A549 (cell line): ENCODE measurements at regions not wholly inside any gene's neighbourhood (a gene's known extent, or its start where the extent isn't known, plus 50 kb on each side); places are given as distances from the start of the nearest gene placed in this dataset.

Experiments
- CEBPB ChIP-seq, 2 experiments: fragments of >200 bp in 1 of 2; sonication (Bioruptor Twin) in 1 of 2; formaldehyde crosslinking in 1 of 2; IDR thresholded peaks; 2 replicates each; pipeline ENCODE4 v1.6.1; 2012 to 2016
- CHD2 ChIP-seq: fragments of 150-350 bp; IDR thresholded peaks from 2 replicates; pipeline ENCODE4 v1.6.1; 2014; ENCODE audit warnings: low read length; ENCODE audit not compliant: partially characterized antibody
- JUN ChIP-seq, 2 experiments: fragments of >200 bp; sonication (Bioruptor Twin); formaldehyde crosslinking; IDR thresholded peaks; 2 replicates in 1 of 2; 3 replicates in 1 of 2; pipeline ENCODE4 v1.6.1; 2016 to 2017
- PHF8 ChIP-seq: fragments of 200-600 bp; sonication (generic); IDR thresholded peaks from 2 replicates; pipeline ENCODE4 v1.6.1; 2016; ENCODE audit warnings: low read depth, mild to moderate bottlenecking, antibody characterized with exemption, moderate library complexity, borderline replicate concordance
- POLR2A ChIP-seq: IDR thresholded peaks from 2 replicates; pipeline ENCODE4 v1.6.1; 2012; ENCODE audit warnings: mild to moderate bottlenecking, low read length
- RCOR1 ChIP-seq: fragments of 150-350 bp; IDR thresholded peaks from 2 replicates; pipeline ENCODE4 v1.6.1; 2014; ENCODE audit warnings: antibody characterized with exemption, low read length, low read depth
- REST ChIP-seq: fragments of 200-600 bp; sonication (generic); IDR thresholded peaks from 2 replicates; pipeline ENCODE4 v1.6.1; 2016; ENCODE audit warnings: antibody characterized with exemption, mild to moderate bottlenecking, moderate library complexity
- ZNF302 ChIP-seq: fragments of 250-450 bp; sonication (Bioruptor Pico); IDR thresholded peaks from 2 replicates; pipeline ENCODE4 v1.9.0; 2021; ENCODE audit warnings: inconsistent platforms, mild to moderate bottlenecking, moderate library complexity
- ZSCAN20 ChIP-seq: fragments of 250-450 bp; sonication (Bioruptor Pico); IDR thresholded peaks from 2 replicates; pipeline ENCODE4 v1.8.0; 2022; ENCODE audit warnings: mild to moderate bottlenecking, moderate library complexity
- TF ChIP-seq, protein P1 (sequence below): fragments of >200 bp; sonication (Bioruptor Twin); formaldehyde crosslinking; IDR thresholded peaks from 3 replicates; pipeline ENCODE4 v1.5.1; 2016
- TF ChIP-seq, protein P2 (sequence below): fragments of 450-650 bp; IDR thresholded peaks from 2 replicates; pipeline ENCODE4 v1.6.1; 2014; ENCODE audit warnings: antibody characterized with exemption
- TF ChIP-seq, protein P3 (sequence below): IDR thresholded peaks from 2 replicates; pipeline ENCODE4 v1.6.1; 2012

- TF ChIP-seq CHD2: no peak
- no peak for TF ChIP-seq REST
- TF ChIP-seq, protein P1, sequence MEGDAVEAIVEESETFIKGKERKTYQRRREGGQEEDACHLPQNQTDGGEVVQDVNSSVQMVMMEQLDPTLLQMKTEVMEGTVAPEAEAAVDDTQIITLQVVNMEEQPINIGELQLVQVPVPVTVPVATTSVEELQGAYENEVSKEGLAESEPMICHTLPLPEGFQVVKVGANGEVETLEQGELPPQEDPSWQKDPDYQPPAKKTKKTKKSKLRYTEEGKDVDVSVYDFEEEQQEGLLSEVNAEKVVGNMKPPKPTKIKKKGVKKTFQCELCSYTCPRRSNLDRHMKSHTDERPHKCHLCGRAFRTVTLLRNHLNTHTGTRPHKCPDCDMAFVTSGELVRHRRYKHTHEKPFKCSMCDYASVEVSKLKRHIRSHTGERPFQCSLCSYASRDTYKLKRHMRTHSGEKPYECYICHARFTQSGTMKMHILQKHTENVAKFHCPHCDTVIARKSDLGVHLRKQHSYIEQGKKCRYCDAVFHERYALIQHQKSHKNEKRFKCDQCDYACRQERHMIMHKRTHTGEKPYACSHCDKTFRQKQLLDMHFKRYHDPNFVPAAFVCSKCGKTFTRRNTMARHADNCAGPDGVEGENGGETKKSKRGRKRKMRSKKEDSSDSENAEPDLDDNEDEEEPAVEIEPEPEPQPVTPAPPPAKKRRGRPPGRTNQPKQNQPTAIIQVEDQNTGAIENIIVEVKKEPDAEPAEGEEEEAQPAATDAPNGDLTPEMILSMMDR: no peak
- no peak for TF ChIP-seq ZSCAN20
- TF ChIP-seq, protein P2, sequence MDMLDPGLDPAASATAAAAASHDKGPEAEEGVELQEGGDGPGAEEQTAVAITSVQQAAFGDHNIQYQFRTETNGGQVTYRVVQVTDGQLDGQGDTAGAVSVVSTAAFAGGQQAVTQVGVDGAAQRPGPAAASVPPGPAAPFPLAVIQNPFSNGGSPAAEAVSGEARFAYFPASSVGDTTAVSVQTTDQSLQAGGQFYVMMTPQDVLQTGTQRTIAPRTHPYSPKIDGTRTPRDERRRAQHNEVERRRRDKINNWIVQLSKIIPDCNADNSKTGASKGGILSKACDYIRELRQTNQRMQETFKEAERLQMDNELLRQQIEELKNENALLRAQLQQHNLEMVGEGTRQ: no peak
- TF ChIP-seq, protein P3, sequence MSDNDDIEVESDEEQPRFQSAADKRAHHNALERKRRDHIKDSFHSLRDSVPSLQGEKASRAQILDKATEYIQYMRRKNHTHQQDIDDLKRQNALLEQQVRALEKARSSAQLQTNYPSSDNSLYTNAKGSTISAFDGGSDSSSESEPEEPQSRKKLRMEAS: no peak
- no peak for TF ChIP-seq PHF8
- no peak for TF ChIP-seq RCOR1
- TF ChIP-seq JUN (IDR thresholded peaks at IDR 0.05): no peak
- TF ChIP-seq ZNF302: no peak
- TF ChIP-seq POLR2A: no peak
- no peak for TF ChIP-seq CEBPB (IDR thresholded peaks at IDR 0.05)
These were observed 623.6 kb upstream of the FZD8 start for GRCh38 chr10:36265741-36266140.
